ENCODE measurements at regions not wholly inside any gene's neighbourhood (a gene's known extent, or its start where the extent isn't known, plus 50 kb on each side); places are given as distances from the start of the nearest gene placed in this dataset.

- CTCF ChIA-PET: no interaction called here
- POLR2A ChIA-PET: no interaction called here
- H3K4me3 ChIP-seq (ENCODE audit: low read depth, low read length): no peak overlapping the region
- no peak for DNase-seq (ENCODE audit: low read depth, low spot score)
- TF ChIP-seq CTCF (IDR thresholded peaks at IDR 0.05; ENCODE audit: insufficient read depth, low read length, missing control alignments): no peak
These were observed 153.6 kb upstream of the TYRP1 start for GRCh38 chr9:12539580-12539975.

- H3K4me3 ChIP-seq (ENCODE audit: low read depth, low read length): no peak overlapping the region
- DNase-seq (ENCODE audit: low read depth, low spot score): no peak
- CTCF ChIA-PET: interaction anchor here (0.6 kb wide), 1 partner anchor 20 kb away, joined by 3 read pairs; no protein-coding TSS in a partner anchor
- POLR2A ChIA-PET: no interaction called here
- TF ChIP-seq CTCF (IDR thresholded peaks at IDR 0.05; ENCODE audit: insufficient read depth, low read length, missing control alignments): no peak
These were observed 148.5 kb upstream of the TYRP1 start for GRCh38 chr9:12544700-12545099.

- no peak for DNase-seq (ENCODE audit: low read depth, low spot score)
- TF ChIP-seq CTCF (IDR thresholded peaks at IDR 0.05; ENCODE audit: insufficient read depth, low read length, missing control alignments): peak; percentile 9
- POLR2A ChIA-PET: no interaction called here
- CTCF ChIA-PET: interaction anchor here (1.5 kb wide), 1 partner anchor 85 kb away, joined by 4 read pairs; no protein-coding TSS in a partner anchor
- H3K4me3 ChIP-seq (ENCODE audit: low read depth, low read length): no peak overlapping the region
These were observed 138.5 kb upstream of the TYRP1 start for GRCh38 chr9:12554636-12555035.

- ChIA-PET POLR2A (no interaction called here), CTCF (no interaction called here)
- TF ChIP-seq CTCF (IDR thresholded peaks at IDR 0.05; ENCODE audit: insufficient read depth, low read length, missing control alignments): no peak
- no peak overlapping the region for H3K4me3 ChIP-seq (ENCODE audit: low read depth, low read length)
- no peak for DNase-seq (ENCODE audit: low read depth, low spot score)
These were observed 126.6 kb upstream of the TYRP1 start for GRCh38 chr9:12566404-12567090.

- H3K4me3 ChIP-seq (ENCODE audit: low read depth, low read length): no peak overlapping the region
- no peak for TF ChIP-seq CTCF (IDR thresholded peaks at IDR 0.05; ENCODE audit: insufficient read depth, low read length, missing control alignments)
- CTCF ChIA-PET: no interaction called here
- no peak for DNase-seq (ENCODE audit: low read depth, low spot score)
- POLR2A ChIA-PET: no interaction called here
These were observed 108.3 kb upstream of the TYRP1 start for GRCh38 chr9:12584656-12585522.

- no peak for DNase-seq (ENCODE audit: low read depth, low spot score)
- no peak overlapping the region for H3K4me3 ChIP-seq (ENCODE audit: low read depth, low read length)
- ChIA-PET POLR2A (no interaction called here), CTCF (no interaction called here)
- no peak for TF ChIP-seq CTCF (IDR thresholded peaks at IDR 0.05; ENCODE audit: insufficient read depth, low read length, missing control alignments)
These were observed 97.8 kb upstream of the TYRP1 start for GRCh38 chr9:12595400-12595799.

Data from AG04449 (cell line).